HCT116 (cell line): ENCODE measurements at regions not wholly inside any gene's neighbourhood (a gene's known extent, or its start where the extent isn't known, plus 50 kb on each side); places are given as distances from the start of the nearest gene placed in this dataset.

Experiments
- CTCF ChIP-seq, 3 experiments: fragments of 200-600 bp in 1 of 3; sonication (generic) in 1 of 3; IDR thresholded peaks in 2 of 3; conservative IDR thresholded peaks in 1 of 3; 2 replicates each; pipeline ENCODE4 v1.5.1; 2012 to 2017; ENCODE audit warnings: low read depth in 2 of 3, low read length in 2 of 3, antibody characterized with exemption in 1 of 3, borderline replicate concordance in 1 of 3, control low read depth in 1 of 3, mild to moderate bottlenecking in 1 of 3, mixed read lengths in 1 of 3, mixed run types in 1 of 3, moderate library complexity in 1 of 3; ENCODE audit not compliant: insufficient read depth in 1 of 3
- EZH2 ChIP-seq: fragments of 200-600 bp; sonication (generic); IDR thresholded peaks from 2 replicates; pipeline ENCODE4 v1.6.1; 2017; ENCODE audit warnings: antibody characterized with exemption, mixed run types
- JUND ChIP-seq: IDR thresholded peaks from 2 replicates; pipeline ENCODE4 v1.6.1; 2012
- POLR2A ChIP-seq: IDR thresholded peaks from 2 replicates; pipeline ENCODE4 v1.7.0; 2011; ENCODE audit warnings: borderline replicate concordance; ENCODE audit not compliant: insufficient read depth, insufficient read length; ENCODE audit errors: extremely low read depth
- RAD21 ChIP-seq: IDR thresholded peaks from 2 replicates; pipeline ENCODE4 v1.6.1; 2012; ENCODE audit warnings: low read depth, mild to moderate bottlenecking
- SIN3A ChIP-seq: IDR thresholded peaks from 2 replicates; pipeline ENCODE4 v1.6.1; 2012; ENCODE audit warnings: low read depth

GRCh38 chr2:217332866-217333265 is 473.0 kb upstream of the TNP1 start:
- TF ChIP-seq SIN3A (no peak), JUND (no peak), CTCF (IDR thresholded peaks at IDR 0.05 in 2 of 3, conservative IDR thresholded peaks at IDR 0.05 in 1 of 3; ENCODE audit: borderline replicate concordance in 1 of 3, insufficient read depth in 1 of 3, low read depth in 2 of 3, low read length in 2 of 3) (no peak), EZH2 (no peak), POLR2A (no peak), RAD21 (no peak)
